ENCODE measurements at regions not wholly inside any gene's neighbourhood (a gene's known extent, or its start where the extent isn't known, plus 50 kb on each side); places are given as distances from the start of the nearest gene placed in this dataset.

- FAIRE-seq, result no peak
These were observed 115.5 kb downstream of the LSMEM1 start for GRCh38 chr7:112596260-112596659.

GRCh38 chr7:112596981-112597380, 116.2 kb downstream of the LSMEM1 start:
- FAIRE-seq, result no peak

GRCh38 chr7:112603673-112604072, 122.9 kb downstream of the LSMEM1 start:
- no peak for FAIRE-seq

GRCh38 chr7:112610636-112611035, 129.8 kb downstream of the LSMEM1 start:
- no peak for FAIRE-seq

GRCh38 chr7:112615701-112616100, 134.9 kb downstream of the LSMEM1 start:
- no peak for FAIRE-seq

- FAIRE-seq, result no peak
These were observed 135.5 kb downstream of the LSMEM1 start for GRCh38 chr7:112616295-112616694.

GRCh38 chr7:112619343-112619742, 138.6 kb downstream of the LSMEM1 start:
- FAIRE-seq, result no peak

GRCh38 chr7:112622159-112622715, 141.4 kb downstream of the LSMEM1 start:
- no peak for FAIRE-seq

- FAIRE-seq, result no peak
These were observed 143.6 kb downstream of the LSMEM1 start for GRCh38 chr7:112624416-112624815.

GRCh38 chr7:112630565-112630964, 149.8 kb downstream of the LSMEM1 start:
- no peak for FAIRE-seq

- FAIRE-seq, result no peak
These were observed 153.3 kb downstream of the LSMEM1 start for GRCh38 chr7:112634107-112634506.

GRCh38 chr7:112635742-112636141, 154.5 kb downstream of the TMEM168 start:
- no peak for FAIRE-seq

GRCh38 chr7:112638675-112639400, 151.4 kb downstream of the TMEM168 start:
- FAIRE-seq, result no peak

GRCh38 chr7:112640685-112641084, 149.5 kb downstream of the TMEM168 start:
- no peak for FAIRE-seq

GRCh38 chr7:112646783-112647182, 143.4 kb downstream of the TMEM168 start:
- FAIRE-seq, result no peak

- FAIRE-seq, result no peak
These were observed 141.4 kb downstream of the TMEM168 start for GRCh38 chr7:112648781-112649180.

- FAIRE-seq, result no peak
These were observed 140.6 kb downstream of the TMEM168 start for GRCh38 chr7:112649560-112649959.

GRCh38 chr7:112654322-112655216, 135.6 kb downstream of the TMEM168 start:
- no peak for FAIRE-seq

GRCh38 chr7:112665709-112666108, 124.5 kb downstream of the TMEM168 start:
- FAIRE-seq, result no peak

- no peak for FAIRE-seq
These were observed 121.6 kb downstream of the TMEM168 start for GRCh38 chr7:112668561-112668960.

- FAIRE-seq, result no peak
These were observed 120.9 kb downstream of the TMEM168 start for GRCh38 chr7:112669306-112669705.

- FAIRE-seq, result no peak
These were observed 120.0 kb downstream of the TMEM168 start for GRCh38 chr7:112670193-112670592.

- no peak for FAIRE-seq
These were observed 111.6 kb downstream of the TMEM168 start for GRCh38 chr7:112678626-112679025.
